Thyroid gland (tissue), 4 donors: ENCODE measurements at regions not wholly inside any gene's neighbourhood (a gene's known extent, or its start where the extent isn't known, plus 50 kb on each side); places are given as distances from the start of the nearest gene placed in this dataset.

Experiments
- POLR2A ChIP-seq, 2 donors: fragments of 450-650 bp; IDR thresholded peaks; one replicate each; pipeline ENCODE4 v1.6.1; 2017; ENCODE audit warnings: antibody characterized with exemption in 2 of 2, mild to moderate bottlenecking in 2 of 2, moderate library complexity in 1 of 2
- TF ChIP-seq, protein P1 (sequence below), 6 experiments: fragments of 200-600 bp in 3 of 6; fragments of 450-650 bp in 3 of 6; sonication (generic) in 3 of 6; IDR thresholded peaks; one replicate each; pipeline ENCODE4 v1.5.1; 2016 to 2019; ENCODE audit warnings: antibody characterized with exemption in 6 of 6, mild to moderate bottlenecking in 2 of 6, inconsistent platforms in 1 of 6, moderate library complexity in 1 of 6

DNA sequence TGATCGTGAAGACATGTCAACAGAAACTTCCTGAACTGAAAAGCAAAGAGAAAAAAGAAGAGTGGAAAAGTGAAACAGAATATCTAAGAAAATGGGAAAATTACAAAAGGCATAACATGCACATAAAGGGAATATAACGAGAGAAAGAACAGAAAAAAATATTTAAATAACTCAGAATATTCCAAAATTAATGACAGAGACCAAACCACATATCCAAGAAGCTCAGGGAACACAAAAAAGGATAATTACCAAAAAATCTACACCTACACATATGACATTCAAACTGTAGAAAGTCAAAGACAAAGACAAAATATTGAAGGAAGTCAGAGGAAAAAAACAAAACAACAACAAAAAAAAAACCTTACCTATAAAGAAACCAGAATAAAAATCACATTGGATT is 105.5 kb downstream of the OR13A1 start:
- TF ChIP-seq, protein P1, sequence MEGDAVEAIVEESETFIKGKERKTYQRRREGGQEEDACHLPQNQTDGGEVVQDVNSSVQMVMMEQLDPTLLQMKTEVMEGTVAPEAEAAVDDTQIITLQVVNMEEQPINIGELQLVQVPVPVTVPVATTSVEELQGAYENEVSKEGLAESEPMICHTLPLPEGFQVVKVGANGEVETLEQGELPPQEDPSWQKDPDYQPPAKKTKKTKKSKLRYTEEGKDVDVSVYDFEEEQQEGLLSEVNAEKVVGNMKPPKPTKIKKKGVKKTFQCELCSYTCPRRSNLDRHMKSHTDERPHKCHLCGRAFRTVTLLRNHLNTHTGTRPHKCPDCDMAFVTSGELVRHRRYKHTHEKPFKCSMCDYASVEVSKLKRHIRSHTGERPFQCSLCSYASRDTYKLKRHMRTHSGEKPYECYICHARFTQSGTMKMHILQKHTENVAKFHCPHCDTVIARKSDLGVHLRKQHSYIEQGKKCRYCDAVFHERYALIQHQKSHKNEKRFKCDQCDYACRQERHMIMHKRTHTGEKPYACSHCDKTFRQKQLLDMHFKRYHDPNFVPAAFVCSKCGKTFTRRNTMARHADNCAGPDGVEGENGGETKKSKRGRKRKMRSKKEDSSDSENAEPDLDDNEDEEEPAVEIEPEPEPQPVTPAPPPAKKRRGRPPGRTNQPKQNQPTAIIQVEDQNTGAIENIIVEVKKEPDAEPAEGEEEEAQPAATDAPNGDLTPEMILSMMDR (IDR thresholded peaks at IDR 0.05) = no peak
- TF ChIP-seq POLR2A (IDR thresholded peaks at IDR 0.05) = no peak
